Upper lobe of left lung (tissue), 4 donors: ENCODE measurements at regions not wholly inside any gene's neighbourhood (a gene's known extent, or its start where the extent isn't known, plus 50 kb on each side); places are given as distances from the start of the nearest gene placed in this dataset.

ENCODE experiments used
- CTCF ChIP-seq, 6 experiments: fragments of 450-650 bp in 4 of 6; fragments of 200-600 bp in 2 of 6; sonication (generic) in 2 of 6; IDR thresholded peaks; one replicate each; pipeline ENCODE4 v1.5.1; 2016 to 2019; ENCODE audit warnings: antibody characterized with exemption in 6 of 6
- EP300 ChIP-seq, 4 donors: sonication (generic); formaldehyde crosslinking; IDR thresholded peaks; one replicate each; pipeline ENCODE4 v1.5.1; 2017; ENCODE audit warnings: antibody characterized with exemption in 4 of 4, control low read depth in 2 of 4
- POLR2A ChIP-seq, 4 donors: fragments of 450-650 bp; IDR thresholded peaks; one replicate each; pipeline ENCODE4 v1.5.1; 2016 to 2017; ENCODE audit warnings: antibody characterized with exemption in 4 of 4, mild to moderate bottlenecking in 2 of 4

GRCh38 chr6:100135977-100136376, 142.0 kb upstream of the MCHR2 start:
- TF ChIP-seq CTCF (IDR thresholded peaks at IDR 0.05) (no peak), POLR2A (IDR thresholded peaks at IDR 0.05) (no peak), EP300 (IDR thresholded peaks at IDR 0.05) (no peak)
